Epithelial cell of esophagus (primary cell): ENCODE measurements at regions not wholly inside any gene's neighbourhood (a gene's known extent, or its start where the extent isn't known, plus 50 kb on each side); places are given as distances from the start of the nearest gene placed in this dataset.

Experiments
- DNase-seq: peaks from one replicate; pipeline ENCODE4 v3.0.0; 2010; ENCODE audit warnings: low read depth
- H3K4me3 ChIP-seq: 2 replicates; pipeline ENCODE4 v1.5.1; 2011; ENCODE audit warnings: mild to moderate bottlenecking, low read length, control low read depth
- CTCF ChIP-seq: IDR thresholded peaks from 2 replicates; pipeline ENCODE4 v1.5.1; 2011; ENCODE audit warnings: low read depth, mild to moderate bottlenecking, low read length, control low read depth, inconsistent platforms; ENCODE audit not compliant: insufficient read depth; ENCODE audit errors: missing control alignments

GRCh38 chr3:27880969-27881892, 159.1 kb upstream of the EOMES start:
- H3K4me3 ChIP-seq = no peak overlapping the region
- DNase-seq = no peak
- TF ChIP-seq CTCF = no peak

- no peak for DNase-seq
- TF ChIP-seq CTCF = no peak
- no peak overlapping the region for H3K4me3 ChIP-seq
These were observed 161.1 kb upstream of the EOMES start for GRCh38 chr3:27883266-27883665.

GRCh38 chr3:27885641-27886040, 163.5 kb upstream of the EOMES start:
- TF ChIP-seq CTCF = no peak
- no peak overlapping the region for H3K4me3 ChIP-seq
- no peak for DNase-seq

- peak; percentile 13 for DNase-seq
These were observed 166.4 kb upstream of the EOMES start for GRCh38 chr3:27888562-27888961.

GRCh38 chr3:27889745-27890144, 167.6 kb upstream of the EOMES start:
- no peak for TF ChIP-seq CTCF

More at GRCh38 chr3:27888562-27888961, 166.4 kb upstream of the EOMES start:
- no peak overlapping the region for H3K4me3 ChIP-seq
- TF ChIP-seq CTCF = peak; percentile 3

GRCh38 chr3:27900316-27900715, 178.2 kb upstream of the EOMES start:
- no peak for DNase-seq
- no peak overlapping the region for H3K4me3 ChIP-seq
- no peak for TF ChIP-seq CTCF

More at GRCh38 chr3:27889745-27890144, 167.6 kb upstream of the EOMES start:
- H3K4me3 ChIP-seq = no peak overlapping the region
- DNase-seq = no peak
